Stomach smooth muscle (tissue), 2 donors: ENCODE measurements at regions not wholly inside any gene's neighbourhood (a gene's known extent, or its start where the extent isn't known, plus 50 kb on each side); places are given as distances from the start of the nearest gene placed in this dataset.

Experiments
- H3K27ac ChIP-seq: one replicate; pipeline ENCODE4 v1.7.0; 2013; ENCODE audit warnings: mild to moderate bottlenecking, low read length, inconsistent platforms
- H3K27me3 ChIP-seq, 2 donors: one replicate each; pipeline ENCODE4 v1.7.0; 2013; ENCODE audit warnings: low read length in 2 of 2; ENCODE audit not compliant: insufficient read depth in 2 of 2, control insufficient read depth in 1 of 2
- H3K36me3 ChIP-seq, 2 donors: one replicate each; pipeline ENCODE4 v1.7.0; 2013; ENCODE audit warnings: low read length in 2 of 2; ENCODE audit not compliant: control insufficient read depth in 2 of 2, insufficient read depth in 2 of 2
- H3K4me1 ChIP-seq: one replicate; pipeline ENCODE4 v1.7.0; 2013; ENCODE audit warnings: low read length; ENCODE audit not compliant: control insufficient read depth, insufficient read depth
- H3K4me3 ChIP-seq, 2 donors: one replicate each; pipeline ENCODE4 v1.7.0; 2013; ENCODE audit warnings: low read length in 2 of 2
- H3K9ac ChIP-seq, 2 donors: one replicate each; pipeline ENCODE4 v1.7.0; 2013; ENCODE audit warnings: low read length in 2 of 2, mild to moderate bottlenecking in 1 of 2
- H3K9me3 ChIP-seq, 2 donors: one replicate each; pipeline ENCODE4 v1.7.0; 2013; ENCODE audit warnings: low read length in 2 of 2; ENCODE audit not compliant: control insufficient read depth in 2 of 2
- donor health status: healthy.
- donor health status: Pancreatic carcinoma.

GRCh38 chr14:30214461-30215090 is 286.9 kb upstream of the PRKD1 start:
- Histone ChIP-seq H3K9me3 (no peaks in the 10 kb centered on the region), H3K4me3 (no peak overlapping the region), H3K9ac (no peak overlapping the region), H3K27ac (no peak overlapping the region), H3K4me1 (no peaks in the 10 kb centered on the region), H3K27me3 (no peaks in the 10 kb centered on the region), H3K36me3 (no peaks in the 10 kb centered on the region)

GRCh38 chr14:30218907-30219306 is 291.3 kb upstream of the PRKD1 start:
- Histone ChIP-seq H3K9ac (no peak overlapping the region), H3K36me3 (no peaks in the 10 kb centered on the region), H3K4me3 (no peak overlapping the region), H3K4me1 (peaks cover 6% of the 10 kb centered on the region), H3K27ac (no peak overlapping the region), H3K27me3 (no peaks in the 10 kb centered on the region), H3K9me3 (no peaks in the 10 kb centered on the region)

GRCh38 chr14:30221546-30221945 is 293.9 kb upstream of the PRKD1 start:
- no peak overlapping the region for H3K9ac ChIP-seq
- H3K27ac ChIP-seq = no peak overlapping the region
- no peak overlapping the region for H3K4me3 ChIP-seq
- H3K27me3 ChIP-seq = no peaks in the 10 kb centered on the region
- no peaks in the 10 kb centered on the region for H3K36me3 ChIP-seq
- H3K9me3 ChIP-seq = no peaks in the 10 kb centered on the region
- H3K4me1 ChIP-seq = peaks cover 12% of the 10 kb centered on the region

- H3K4me3 ChIP-seq = no peak overlapping the region
- no peaks in the 10 kb centered on the region for H3K9me3 ChIP-seq
- no peaks in the 10 kb centered on the region for H3K27me3 ChIP-seq
- no peaks in the 10 kb centered on the region for H3K36me3 ChIP-seq
- peaks cover 18% of the 10 kb centered on the region for H3K4me1 ChIP-seq
- H3K9ac ChIP-seq = no peak overlapping the region
- H3K27ac ChIP-seq = peak overlapping the region; percentile 12
Measured at GRCh38 chr14:30223385-30223785, 295.7 kb upstream of the PRKD1 start.

GRCh38 chr14:30223966-30224365 is 296.3 kb upstream of the PRKD1 start:
- H3K4me1 ChIP-seq = peaks cover 20% of the 10 kb centered on the region
- no peaks in the 10 kb centered on the region for H3K27me3 ChIP-seq
- no peak overlapping the region for H3K9ac ChIP-seq
- no peaks in the 10 kb centered on the region for H3K9me3 ChIP-seq
- H3K4me3 ChIP-seq = no peak overlapping the region
- peak overlapping the region; percentile 58 for H3K27ac ChIP-seq
- no peaks in the 10 kb centered on the region for H3K36me3 ChIP-seq

GRCh38 chr14:30225176-30225575 is 297.5 kb upstream of the PRKD1 start:
- Histone ChIP-seq H3K9ac (no peak overlapping the region), H3K27ac (no peak overlapping the region), H3K36me3 (no peaks in the 10 kb centered on the region), H3K9me3 (no peaks in the 10 kb centered on the region), H3K27me3 (no peaks in the 10 kb centered on the region), H3K4me1 (peaks cover 20% of the 10 kb centered on the region), H3K4me3 (no peak overlapping the region)

GRCh38 chr14:30227436-30227835 is 299.8 kb upstream of the PRKD1 start:
- Histone ChIP-seq H3K27me3 (no peaks in the 10 kb centered on the region), H3K4me1 (peaks cover 20% of the 10 kb centered on the region), H3K36me3 (no peaks in the 10 kb centered on the region), H3K4me3 (no peak overlapping the region), H3K9me3 (no peaks in the 10 kb centered on the region), H3K9ac (no peak overlapping the region), H3K27ac (no peak overlapping the region)

- H3K27me3 ChIP-seq = no peaks in the 10 kb centered on the region
- H3K4me1 ChIP-seq = peaks cover 20% of the 10 kb centered on the region
- no peaks in the 10 kb centered on the region for H3K9me3 ChIP-seq
- no peak overlapping the region for H3K9ac ChIP-seq
- H3K27ac ChIP-seq = no peak overlapping the region
- no peak overlapping the region for H3K4me3 ChIP-seq
- H3K36me3 ChIP-seq = no peaks in the 10 kb centered on the region
Measured at GRCh38 chr14:30227876-30228275, 300.2 kb upstream of the PRKD1 start.

GRCh38 chr14:30230719-30231118 is 303.1 kb upstream of the PRKD1 start:
- Histone ChIP-seq H3K36me3 (no peaks in the 10 kb centered on the region), H3K27ac (no peak overlapping the region), H3K9me3 (no peaks in the 10 kb centered on the region), H3K4me1 (peaks cover 8% of the 10 kb centered on the region), H3K9ac (no peak overlapping the region), H3K4me3 (no peak overlapping the region), H3K27me3 (no peaks in the 10 kb centered on the region)

- Histone ChIP-seq H3K9ac (no peak overlapping the region), H3K27ac (no peak overlapping the region), H3K4me1 (no peaks in the 10 kb centered on the region), H3K27me3 (no peaks in the 10 kb centered on the region), H3K36me3 (no peaks in the 10 kb centered on the region), H3K9me3 (no peaks in the 10 kb centered on the region), H3K4me3 (no peak overlapping the region)
Measured at GRCh38 chr14:30234966-30235365, 307.3 kb upstream of the PRKD1 start.

- H3K9ac ChIP-seq = no peak overlapping the region
- no peaks in the 10 kb centered on the region for H3K4me1 ChIP-seq
- no peak overlapping the region for H3K27ac ChIP-seq
- no peak overlapping the region for H3K4me3 ChIP-seq
- no peaks in the 10 kb centered on the region for H3K36me3 ChIP-seq
- no peaks in the 10 kb centered on the region for H3K27me3 ChIP-seq
- no peaks in the 10 kb centered on the region for H3K9me3 ChIP-seq
Measured at GRCh38 chr14:30235485-30235884, 307.8 kb upstream of the PRKD1 start.
